ENCODE measurements at regions not wholly inside any gene's neighbourhood (a gene's known extent, or its start where the extent isn't known, plus 50 kb on each side); places are given as distances from the start of the nearest gene placed in this dataset.

- DNase-seq: no peak
These were observed 52.8 kb upstream of the TMPRSS2 start for GRCh38 chr21:41560661-41561158.

- DNase-seq: no peak
These were observed 52.0 kb upstream of the TMPRSS2 start for GRCh38 chr21:41559658-41560631.

- DNase-seq: no peak
These were observed 50.9 kb upstream of the TMPRSS2 start for GRCh38 chr21:41558842-41559241.

DNA sequence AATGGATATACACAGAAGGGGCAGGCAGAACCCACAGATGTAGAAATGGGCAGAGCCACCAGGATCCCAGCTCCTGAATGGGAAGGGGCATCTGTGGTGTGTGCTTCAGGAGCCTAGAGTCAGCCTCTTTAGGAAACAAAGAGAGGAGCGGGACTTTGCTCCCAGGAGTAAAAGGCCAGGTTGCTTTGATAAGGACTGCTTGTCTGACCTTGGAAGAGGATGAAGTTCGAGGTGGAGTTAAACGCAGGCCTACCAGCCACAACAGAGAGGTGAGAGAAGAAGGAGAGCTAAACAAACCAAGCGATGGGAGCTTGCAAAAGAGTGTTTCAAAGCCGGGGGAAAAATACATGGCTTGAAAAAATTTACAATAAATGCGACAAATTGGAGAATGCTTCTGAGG lies 49.9 kb upstream of the TMPRSS2 start:
- DNase-seq: no peak

All from NCI-H446 (cell line).